Common myeloid progenitor, CD34-positive (primary cell): ENCODE measurements at regions not wholly inside any gene's neighbourhood (a gene's known extent, or its start where the extent isn't known, plus 50 kb on each side); places are given as distances from the start of the nearest gene placed in this dataset.
A peak's percentile ranks its signal among the peaks of the same experiment; 100 is the strongest.

ENCODE experiments used
- CTCF ChIA-PET: fragments of 350-600 bp; sonication (Branson Sonifier 250); formaldehyde crosslinking; loops from one replicate; lab custom pipeline; 2021; ENCODE audit warnings: antibody characterized with exemption; lab: Charles Lee
- POLR2A ChIA-PET: fragments of 350-600 bp; sonication (Branson Sonifier 250); formaldehyde crosslinking; loops from one replicate; lab custom pipeline; 2021; ENCODE audit warnings: antibody characterized with exemption; lab: Charles Lee
- DNase-seq, 3 donors: peaks; one replicate each; pipeline versions ENCODE4 v3.0.0 to v3.0.0-alpha.2; 2013
- H3K27ac ChIP-seq, 2 experiments: 1 replicate in 1 of 2; 2 replicates in 1 of 2; pipeline ENCODE4 v1.7.0; 2013; ENCODE audit warnings: inconsistent platforms in 2 of 2, low read length in 2 of 2, mild to moderate bottlenecking in 2 of 2, low read depth in 1 of 2, moderate library complexity in 1 of 2; ENCODE audit not compliant: severe bottlenecking in 2 of 2, insufficient read depth in 1 of 2, poor library complexity in 1 of 2
- H3K27me3 ChIP-seq, 5 experiments: replicated peaks in 2 of 5; 1 replicate in 3 of 5; 2 replicates in 2 of 5; pipeline versions ENCODE4 v1.6.1 to v1.7.0; 2013; ENCODE audit warnings: low read length in 4 of 5, mild to moderate bottlenecking in 2 of 5, moderate library complexity in 2 of 5, inconsistent platforms in 1 of 5; ENCODE audit not compliant: insufficient read depth in 5 of 5, control insufficient read depth in 4 of 5
- H3K36me3 ChIP-seq, 4 experiments: 1 replicate in 2 of 4; 2 replicates in 2 of 4; pipeline versions ENCODE4 v1.6.1 to v1.7.0; 2013; ENCODE audit warnings: low read length in 3 of 4, control low read depth in 1 of 4, mild to moderate bottlenecking in 1 of 4; ENCODE audit not compliant: control insufficient read depth in 4 of 4, insufficient read depth in 4 of 4
- H3K4me1 ChIP-seq, 4 experiments: 1 replicate in 3 of 4; 2 replicates in 1 of 4; pipeline versions ENCODE4 v1.6.1 to v1.7.1; 2013; ENCODE audit warnings: low read length in 3 of 4, mild to moderate bottlenecking in 3 of 4, control low read depth in 1 of 4, inconsistent platforms in 1 of 4, moderate library complexity in 1 of 4; ENCODE audit not compliant: control insufficient read depth in 4 of 4, insufficient read depth in 4 of 4; ENCODE audit errors: control extremely low read depth in 1 of 4
- H3K4me3 ChIP-seq, 7 experiments: 1 replicate in 4 of 7; 2 replicates in 3 of 7; pipeline versions ENCODE4 v1.5.1 to v1.7.0; 2013; ENCODE audit warnings: mild to moderate bottlenecking in 7 of 7, low read length in 6 of 7, moderate library complexity in 6 of 7, inconsistent platforms in 2 of 7, low read depth in 2 of 7, control low read depth in 1 of 7; ENCODE audit not compliant: insufficient read depth in 4 of 7, control insufficient read depth in 1 of 7; ENCODE audit errors: extremely low read depth in 1 of 7
- H3K9me3 ChIP-seq, 5 experiments: 1 replicate in 4 of 5; 2 replicates in 1 of 5; pipeline versions ENCODE4 v1.6.1 to v1.7.1; 2013; ENCODE audit warnings: low read length in 4 of 5, mild to moderate bottlenecking in 2 of 5, inconsistent platforms in 1 of 5, low read depth in 1 of 5, moderate library complexity in 1 of 5; ENCODE audit not compliant: control insufficient read depth in 4 of 5, insufficient read depth in 2 of 5; ENCODE audit errors: control extremely low read depth in 1 of 5
- WGBS: methylation state at CpG from one replicate; pipeline ENCODE4 v1.1.5; 2013; ENCODE audit not compliant: insufficient coverage; 5-methylcytosine and 5-hydroxymethylcytosine counted together

DNA sequence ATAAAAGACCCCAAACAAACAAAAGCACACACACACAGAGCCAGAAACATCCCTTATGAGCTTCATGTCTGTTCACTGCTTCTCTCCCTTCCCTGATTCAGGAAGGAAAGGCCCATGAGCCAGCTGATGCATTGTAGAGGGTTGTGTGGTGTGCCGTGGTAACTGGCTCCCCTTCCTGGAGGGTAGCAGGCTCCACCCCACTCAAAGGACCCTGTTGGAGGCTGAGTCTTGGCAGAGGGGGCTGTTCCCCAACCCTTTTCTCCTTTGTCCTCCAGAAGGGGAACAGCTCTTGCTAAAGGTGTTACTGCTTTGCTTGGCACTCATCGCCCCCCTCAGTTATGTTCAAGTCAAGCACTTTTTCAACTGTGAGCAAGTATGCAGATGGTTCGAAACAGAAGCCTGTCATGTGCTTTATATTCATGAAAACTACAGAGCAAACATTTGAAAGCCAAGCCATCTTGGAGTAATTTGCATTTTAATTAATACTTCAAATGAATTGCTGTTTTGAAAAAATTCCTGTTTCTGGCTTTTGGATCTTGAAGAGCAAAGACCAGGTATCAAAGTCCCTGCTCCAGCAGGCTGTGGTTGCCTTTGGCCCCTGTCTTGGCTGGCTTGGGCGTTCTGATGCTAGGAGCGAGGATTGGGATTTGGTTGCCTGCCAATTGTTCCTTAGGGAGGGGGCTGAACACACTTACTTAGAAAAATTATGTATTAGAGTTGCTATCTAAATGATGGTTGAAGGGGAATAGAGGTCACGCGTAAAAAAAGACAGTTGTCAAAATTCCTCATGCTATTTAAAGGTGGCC, 267.8 kb downstream of the TSN start:
- CTCF ChIA-PET: no interaction called here
- Histone ChIP-seq H3K9me3 (no peaks in the 10 kb centered on the region), H3K36me3 (no peaks in the 10 kb centered on the region), H3K27me3 (no peaks in the 10 kb centered on the region), H3K4me3 (no peak overlapping the region), H3K4me1 (peaks cover 0 to 20% (median 9%) of the 10 kb centered on the region in 4 experiments), H3K27ac (no peak overlapping the region)
- POLR2A ChIA-PET: no interaction called here
- DNase-seq: peak in 2 of 3 donors; percentile 31 to 39
- no CpG with 5 or more reads among the region's 7 CpGs for WGBS

GRCh38 chr2:122027510-122028217, 272.2 kb downstream of the TSN start:
- Histone ChIP-seq H3K4me1 (peaks cover 0 to 20% (median 10%) of the 10 kb centered on the region in 4 experiments), H3K27ac (no peak overlapping the region), H3K9me3 (peaks cover 0 to 2% (median 0%) of the 10 kb centered on the region in 5 experiments), H3K4me3 (no peak overlapping the region), H3K36me3 (no peaks in the 10 kb centered on the region), H3K27me3 (no peaks in the 10 kb centered on the region)
- WGBS: 95% methylated on average over 7 of the region's 9 CpGs
- CTCF ChIA-PET: no interaction called here
- POLR2A ChIA-PET: no interaction called here
- DNase-seq: no peak

DNA sequence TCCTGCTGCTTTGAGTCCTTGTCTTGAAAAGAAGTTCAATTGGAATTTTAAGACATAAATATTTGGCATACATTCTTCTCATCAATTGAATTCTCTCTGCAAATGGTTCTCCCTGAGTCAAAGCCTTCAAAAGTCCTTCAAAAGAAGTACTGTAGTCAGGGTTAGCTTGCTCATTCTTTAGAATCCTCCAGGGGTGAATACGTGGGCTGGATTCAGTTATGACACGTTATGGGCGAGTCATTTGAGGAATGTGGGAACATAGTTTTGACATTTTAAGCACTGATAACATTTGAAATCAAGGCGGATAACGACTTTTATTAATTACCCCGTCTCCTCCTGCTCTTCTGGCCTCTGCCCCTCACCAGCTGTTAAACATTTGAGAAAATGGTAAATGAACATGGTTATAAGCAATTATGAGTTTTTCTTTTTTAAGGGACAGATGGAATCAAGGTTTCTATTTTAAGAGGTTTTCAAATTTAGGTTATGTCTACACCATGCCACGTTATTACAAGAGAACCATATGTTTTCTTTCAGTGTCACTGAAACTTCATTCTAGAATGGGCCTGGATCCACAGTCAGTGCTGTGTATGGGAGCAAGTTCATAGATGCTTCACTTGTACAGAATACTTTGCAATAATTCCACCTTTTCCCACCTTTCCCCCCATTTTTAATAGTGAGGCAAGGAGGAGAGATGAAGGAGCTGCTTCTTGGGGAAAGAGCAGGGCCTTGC, 273.1 kb downstream of the TSN start:
- 100% methylated on average over 4 of the region's 7 CpGs for WGBS
- H3K4me1 ChIP-seq: peaks cover 0 to 15% (median 7%) of the 10 kb centered on the region in 4 experiments
- H3K4me3 ChIP-seq: no peak overlapping the region
- H3K27ac ChIP-seq: no peak overlapping the region
- H3K9me3 ChIP-seq: peaks cover 0 to 2% (median 0%) of the 10 kb centered on the region in 5 experiments
- DNase-seq: no peak
- no peaks in the 10 kb centered on the region for H3K36me3 ChIP-seq
- ChIA-PET CTCF (no interaction called here), POLR2A (no interaction called here)
- peaks cover 0 to 6% (median 0%) of the 10 kb centered on the region in 5 experiments for H3K27me3 ChIP-seq

DNA sequence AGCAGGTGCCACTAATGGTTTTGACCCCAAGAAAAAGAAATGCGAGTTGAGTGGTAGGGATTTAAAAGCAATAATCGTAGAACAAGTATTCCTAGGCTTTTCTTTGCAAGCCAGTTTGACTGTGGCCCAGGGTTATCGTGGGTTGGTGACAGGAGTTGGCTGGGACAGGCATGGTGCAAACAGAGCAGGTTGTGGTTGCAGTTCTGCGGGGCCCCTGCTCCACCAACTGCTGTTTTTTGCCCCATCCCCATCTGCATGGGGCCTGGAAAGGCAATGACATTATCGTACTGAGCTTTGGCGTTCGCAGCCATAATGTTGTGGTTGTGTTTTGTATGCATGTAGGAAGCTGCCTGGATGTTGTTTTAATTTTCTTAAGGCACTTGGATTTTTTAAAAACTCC, 274.0 kb downstream of the TSN start:
- Histone ChIP-seq H3K36me3 (no peaks in the 10 kb centered on the region), H3K4me1 (peaks cover 0 to 15% (median 7%) of the 10 kb centered on the region in 4 experiments), H3K27ac (no peak overlapping the region), H3K9me3 (peaks cover 0 to 2% (median 0%) of the 10 kb centered on the region in 5 experiments), H3K4me3 (no peak overlapping the region), H3K27me3 (peaks cover 0 to 6% (median 0%) of the 10 kb centered on the region in 5 experiments)
- WGBS: 93% methylated on average over 3 of the region's 7 CpGs
- POLR2A ChIA-PET: interaction anchor here (0.6 kb wide), 1 partner anchor 651 kb away, joined by 3 read pairs; no protein-coding TSS in a partner anchor
- DNase-seq: no peak
- CTCF ChIA-PET: no interaction called here

DNA sequence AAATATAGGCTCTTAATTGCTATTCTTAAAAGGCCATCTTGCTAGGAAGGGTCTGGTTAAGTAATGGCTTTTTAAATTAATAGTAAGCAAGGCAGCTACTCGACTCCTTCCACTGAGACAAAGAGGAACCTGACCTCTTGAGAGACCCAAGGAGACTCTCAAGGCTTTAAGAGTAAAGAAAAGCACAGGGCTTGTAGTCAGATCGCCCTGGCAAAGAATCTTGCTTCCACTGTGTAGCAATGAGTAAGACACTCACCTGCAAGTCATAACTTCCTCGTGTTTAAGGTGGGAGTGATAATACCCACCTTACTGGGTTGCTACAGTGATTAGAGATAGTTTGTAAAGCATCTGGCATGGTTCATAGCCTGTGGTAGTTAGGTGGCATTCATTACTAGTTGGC, 274.5 kb downstream of the TSN start:
- H3K36me3 ChIP-seq: no peaks in the 10 kb centered on the region
- peaks cover 0 to 6% (median 0%) of the 10 kb centered on the region in 5 experiments for H3K27me3 ChIP-seq
- H3K4me3 ChIP-seq: no peak overlapping the region
- POLR2A ChIA-PET: interaction anchor here (0.6 kb wide), 1 partner anchor 652 kb away, joined by 3 read pairs; no protein-coding TSS in a partner anchor
- 96% methylated on average over 3 of the region's 3 CpGs for whole genome bisulfite sequencing
- CTCF ChIA-PET: no interaction called here
- H3K4me1 ChIP-seq: peaks cover 0 to 17% (median 8%) of the 10 kb centered on the region in 4 experiments
- peaks cover 0 to 2% (median 0%) of the 10 kb centered on the region in 5 experiments for H3K9me3 ChIP-seq
- no peak overlapping the region for H3K27ac ChIP-seq
- no peak for DNase-seq

- POLR2A ChIA-PET: no interaction called here
Measured at GRCh38 chr2:122031544-122032263, 276.3 kb downstream of the TSN start.

More at GRCh38 chr2:122031544-122032263, 276.3 kb downstream of the TSN start:
- WGBS: 66% methylated on average over 9 of the region's 10 CpGs
- peaks cover 0 to 20% (median 8%) of the 10 kb centered on the region in 4 experiments for H3K4me1 ChIP-seq
- H3K27me3 ChIP-seq: peaks cover 0 to 6% (median 0%) of the 10 kb centered on the region in 5 experiments
- H3K36me3 ChIP-seq: no peaks in the 10 kb centered on the region
- CTCF ChIA-PET: interaction anchor here (1.7 kb wide), 1 partner anchor 10 kb away, joined by 5 read pairs; no protein-coding TSS in a partner anchor
- peak in 2 of 3 donors; percentile 41 to 49 for DNase-seq
- no peak overlapping the region for H3K4me3 ChIP-seq
- H3K9me3 ChIP-seq: peaks cover 0 to 2% (median 0%) of the 10 kb centered on the region in 5 experiments
- no peak overlapping the region for H3K27ac ChIP-seq
